Endothelial cell of umbilical vein (primary cell): ENCODE measurements at regions not wholly inside any gene's neighbourhood (a gene's known extent, or its start where the extent isn't known, plus 50 kb on each side); places are given as distances from the start of the nearest gene placed in this dataset.

ENCODE experiments used
- BruUV-seq: library from RNA; stranded (reverse); fragments of 400-500 nt; replicated peaks from 2 replicates; lab custom pipeline; 2021; lab: Mats Ljungman, UMichigan
- CTCF ChIA-PET: fragments of 300-600, 350-600 bp; sonication (Branson Sonifier 250); formaldehyde crosslinking; loops from one replicate; lab custom pipeline; 2021; ENCODE audit warnings: antibody characterized with exemption, inconsistent platforms; lab: Charles Lee
- POLR2A ChIA-PET: fragments of 300-600, 350-600 bp; sonication (Branson Sonifier 250); formaldehyde crosslinking; loops from one replicate; lab custom pipeline; 2021; ENCODE audit warnings: antibody characterized with exemption, inconsistent platforms; lab: Charles Lee
- DNase-seq: peaks from one replicate; pipeline ENCODE4 v3.0.0-alpha.2; 2011; ENCODE audit warnings: low read depth, low spot score
- FAIRE-seq: peaks from 2 replicates; lab custom pipeline; 2011; peaks lifted over from hg19 to GRCh38; lab: Jason Lieb, UNC
- H2AFZ ChIP-seq: 2 replicates; pipeline ENCODE4 v1.6.0; 2012; ENCODE audit warnings: low read depth, low read length, control low read depth, inconsistent platforms
- H3K27ac ChIP-seq: 2 replicates; pipeline ENCODE4 v1.5.1; 2011; ENCODE audit warnings: low read depth, mild to moderate bottlenecking, control low read depth, low read length, moderate library complexity; ENCODE audit not compliant: insufficient read depth
- H3K27me3 ChIP-seq, 2 experiments: 2 replicates each; pipeline versions ENCODE4 v1.6.0 to v1.6.1; 2011; ENCODE audit warnings: low read length in 2 of 2, mixed read lengths in 1 of 2; ENCODE audit not compliant: control insufficient read depth in 2 of 2, insufficient read depth in 2 of 2
- H3K36me3 ChIP-seq, 2 experiments: 2 replicates in 1 of 2; 3 replicates in 1 of 2; pipeline ENCODE4 v1.5.1; 2011; ENCODE audit warnings: low read length in 2 of 2, mild to moderate bottlenecking in 1 of 2, moderate library complexity in 1 of 2; ENCODE audit not compliant: control insufficient read depth in 2 of 2, insufficient read depth in 2 of 2; ENCODE audit errors: extremely low read depth in 1 of 2
- H3K4me1 ChIP-seq: 3 replicates; pipeline ENCODE4 v1.5.1; 2011; ENCODE audit warnings: mild to moderate bottlenecking, low read length; ENCODE audit not compliant: control insufficient read depth, insufficient read depth; ENCODE audit errors: extremely low read depth
- H3K4me2 ChIP-seq: 2 replicates; pipeline ENCODE4 v1.6.1; 2011; ENCODE audit warnings: low read length, control low read depth, mixed read lengths; ENCODE audit not compliant: insufficient read depth
- H3K4me3 ChIP-seq, 3 experiments: fragments of 200-600 bp in 1 of 3; sonication (generic), shearing (Covaris generic) in 1 of 3; replicated peaks in 1 of 3; 2 replicates each; pipeline ENCODE4 v1.5.1; 2011 to 2016; ENCODE audit warnings: control low read depth in 3 of 3, low read length in 3 of 3, mild to moderate bottlenecking in 2 of 3, inconsistent platforms in 1 of 3, low read depth in 1 of 3, moderate library complexity in 1 of 3; ENCODE audit not compliant: insufficient read depth in 1 of 3
- H3K79me2 ChIP-seq: 2 replicates; pipeline ENCODE4 v1.6.0; 2012; ENCODE audit warnings: low read length, inconsistent platforms; ENCODE audit not compliant: control insufficient read depth, insufficient read depth
- H3K9ac ChIP-seq: replicated peaks from 2 replicates; pipeline ENCODE3; 2011; ENCODE audit warnings: low read length, control low read depth; ENCODE audit not compliant: insufficient read depth; ENCODE audit errors: extremely low read depth
- H3K9me1 ChIP-seq: replicated peaks from 3 replicates; pipeline ENCODE4 v1.6.0; 2011; ENCODE audit warnings: mild to moderate bottlenecking, low read length; ENCODE audit not compliant: control insufficient read depth, insufficient read depth; ENCODE audit errors: extremely low read depth
- H3K9me3 ChIP-seq: replicated peaks from 2 replicates; pipeline ENCODE4 v1.5.1; 2012; ENCODE audit warnings: low read length, inconsistent platforms; ENCODE audit not compliant: control insufficient read depth, insufficient read depth
- H4K20me1 ChIP-seq: replicated peaks from 2 replicates; pipeline ENCODE3; 2011; ENCODE audit warnings: mild to moderate bottlenecking, low read length; ENCODE audit not compliant: control insufficient read depth, insufficient read depth; ENCODE audit errors: extremely low read depth
- EZH2 ChIP-seq: IDR thresholded peaks from 2 replicates; pipeline ENCODE4 v1.6.1; 2012; ENCODE audit warnings: borderline replicate concordance, low read depth, mild to moderate bottlenecking, moderate library complexity, low read length, inconsistent platforms; ENCODE audit not compliant: severe bottlenecking
- FOS ChIP-seq: IDR thresholded peaks from 2 replicates; pipeline ENCODE4 v1.6.1; 2011; ENCODE audit warnings: mild to moderate bottlenecking, low read length, moderate library complexity, borderline replicate concordance; ENCODE audit not compliant: insufficient read depth
- GATA2 ChIP-seq: IDR thresholded peaks from 2 replicates; pipeline ENCODE4 v1.7.0; 2011; ENCODE audit warnings: low read depth, mild to moderate bottlenecking, moderate library complexity, mixed read lengths, low read length; ENCODE audit not compliant: insufficient read length, insufficient read depth
- JUN ChIP-seq: IDR thresholded peaks from 2 replicates; pipeline ENCODE4 v1.6.1; 2011; ENCODE audit warnings: borderline replicate concordance, low read depth; ENCODE audit not compliant: insufficient read length, insufficient read depth
- MYC ChIP-seq: IDR thresholded peaks from one replicate; pipeline ENCODE4 v1.6.1; 2011; ENCODE audit warnings: mild to moderate bottlenecking, low read depth, low read length
- POLR2A ChIP-seq: IDR thresholded peaks from 2 replicates; pipeline ENCODE4 v1.6.1; 2012; ENCODE audit warnings: low read depth, mild to moderate bottlenecking, control low read depth, low read length
- POLR2AphosphoS5 ChIP-seq: IDR thresholded peaks from 2 replicates; pipeline ENCODE4 v1.6.1; 2012; ENCODE audit warnings: low read depth, mild to moderate bottlenecking, control low read depth, low read length, moderate library complexity; ENCODE audit not compliant: insufficient read depth
- dilution Hi-C: fragments of 300-500 bp; cut with MboI; formaldehyde crosslinking; loops from one replicate; pipeline ENCODE4 v1.15.0; 2019; ENCODE audit warnings: low sequenced_read_pairs; ENCODE audit not compliant: extremely low pct_ligation_motif_present
- intact Hi-C: fragments of 100-400 bp; cut with micrococcal nuclease; formaldehyde crosslinking; loops from one replicate; pipeline ENCODE4 v1.10.0; 2022
- TF ChIP-seq, protein P1 (sequence below): IDR thresholded peaks from 2 replicates; pipeline ENCODE4 v1.6.1; 2011; ENCODE audit not compliant: insufficient read depth, insufficient read length
- TF ChIP-seq, protein P2 (sequence below), 2 donors: IDR thresholded peaks; 1 replicate in 1 of 2; 2 replicates in 1 of 2; pipeline ENCODE4 v1.5.1; 2011; ENCODE audit warnings: low read length in 2 of 2, mild to moderate bottlenecking in 2 of 2, moderate library complexity in 2 of 2, control low read depth in 1 of 2, inconsistent platforms in 1 of 2, low read depth in 1 of 2; ENCODE audit not compliant: insufficient read depth in 1 of 2; ENCODE audit errors: extremely low read depth in 1 of 2

DNA sequence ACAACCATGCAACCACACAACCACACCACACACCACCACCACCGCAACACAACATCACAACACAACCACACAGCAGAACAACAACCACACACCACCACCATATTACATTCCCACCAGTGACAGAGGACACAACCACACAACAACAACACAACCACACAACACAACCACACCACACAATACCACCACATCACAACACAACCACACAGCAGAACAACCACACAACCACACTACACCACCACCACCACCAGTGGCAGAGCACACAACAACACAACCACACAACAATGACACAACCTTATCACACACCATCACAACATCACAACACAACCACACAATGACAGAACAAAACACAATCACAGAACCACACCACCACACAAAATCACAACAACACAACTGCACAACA lies 313.0 kb upstream of the MYT1L start:
- Histone ChIP-seq H3K9ac (no peak overlapping the region), H3K79me2 (no peaks in the 10 kb centered on the region), H3K4me2 (no peak overlapping the region), H3K4me3 (no peak overlapping the region), H2AFZ (no peak overlapping the region), H3K27ac (no peak overlapping the region), H3K9me3 (peaks cover 15% of the 10 kb centered on the region), H3K27me3 (no peaks in the 10 kb centered on the region), H4K20me1 (no peaks in the 10 kb centered on the region), H3K9me1 (no peaks in the 10 kb centered on the region), H3K36me3 (no peaks in the 10 kb centered on the region), H3K4me1 (no peaks in the 10 kb centered on the region)
- TF ChIP-seq, protein P1, sequence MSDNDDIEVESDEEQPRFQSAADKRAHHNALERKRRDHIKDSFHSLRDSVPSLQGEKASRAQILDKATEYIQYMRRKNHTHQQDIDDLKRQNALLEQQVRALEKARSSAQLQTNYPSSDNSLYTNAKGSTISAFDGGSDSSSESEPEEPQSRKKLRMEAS: no peak
- TF ChIP-seq MYC (no peak), POLR2AphosphoS5 (no peak)
- DNase-seq (no peak), FAIRE-seq (no peak)
- intact Hi-C loops: no loop called here
- no TSS peak for BruUV-seq
- dilution Hi-C loops: no loop called here
- CTCF ChIA-PET: no interaction called here
- POLR2A ChIA-PET: no interaction called here

DNA sequence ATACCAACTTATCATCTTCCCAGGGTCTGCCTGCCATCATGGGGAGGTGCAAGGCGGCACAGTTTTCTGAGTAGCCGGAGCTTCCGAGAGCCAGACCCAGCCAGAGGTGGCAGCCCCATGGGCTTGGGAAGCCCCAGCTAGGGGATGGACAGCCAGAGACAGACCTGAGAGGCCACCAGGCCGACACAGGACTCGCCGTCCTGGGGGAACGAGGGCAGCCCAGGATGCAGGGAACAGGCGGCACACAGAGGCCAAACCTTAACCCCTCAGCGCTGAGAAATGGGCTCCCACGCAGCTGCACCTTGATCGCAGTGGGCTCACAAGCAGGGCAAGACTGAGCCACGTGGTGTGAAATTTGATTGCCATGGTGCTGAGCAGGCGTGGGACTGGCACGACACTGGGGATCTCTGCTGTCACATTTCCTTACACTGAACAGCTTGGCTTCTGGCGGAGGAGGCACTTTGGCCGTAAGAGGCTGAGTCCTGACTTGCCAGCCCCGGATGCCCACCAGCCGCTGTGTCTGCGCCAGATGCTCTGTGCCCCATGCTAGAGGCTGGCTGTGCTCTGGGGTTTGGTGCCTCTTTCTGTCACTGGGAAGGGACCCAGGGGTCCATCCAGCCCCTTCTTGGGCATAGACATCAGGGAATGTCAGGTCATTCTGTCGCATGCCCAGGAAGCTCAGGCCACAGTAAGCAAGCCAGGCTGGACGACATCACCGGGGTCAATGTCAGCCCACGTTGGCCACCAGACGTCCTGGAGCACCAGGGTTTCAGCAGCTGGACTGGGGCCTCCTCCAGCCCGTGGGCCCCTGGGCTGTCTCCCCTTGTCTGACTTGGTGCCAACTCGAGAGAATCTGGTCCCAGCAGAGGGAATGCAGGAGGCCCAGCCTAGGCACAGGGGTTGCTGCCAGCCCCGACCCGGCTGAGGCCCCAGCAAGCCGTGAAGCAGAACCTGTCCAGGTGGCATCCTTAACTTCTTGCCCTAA lies 312.1 kb upstream of the MYT1L start:
- H3K9ac ChIP-seq: no peak overlapping the region
- no peak overlapping the region for H3K4me3 ChIP-seq
- dilution Hi-C loops: no loop called here
- DNase-seq (no peak), FAIRE-seq (no peak)
- no peaks in the 10 kb centered on the region for H3K9me1 ChIP-seq
- H3K4me2 ChIP-seq: no peak overlapping the region
- no peaks in the 10 kb centered on the region for H3K36me3 ChIP-seq
- intact Hi-C loops: no loop called here
- H3K4me1 ChIP-seq: no peaks in the 10 kb centered on the region
- no peak overlapping the region for H3K27ac ChIP-seq
- H4K20me1 ChIP-seq: no peaks in the 10 kb centered on the region
- peaks cover 13% of the 10 kb centered on the region for H3K9me3 ChIP-seq
- TF ChIP-seq FOS: no peak
- TF ChIP-seq, protein P1: no peak
- TF ChIP-seq, protein P2, sequence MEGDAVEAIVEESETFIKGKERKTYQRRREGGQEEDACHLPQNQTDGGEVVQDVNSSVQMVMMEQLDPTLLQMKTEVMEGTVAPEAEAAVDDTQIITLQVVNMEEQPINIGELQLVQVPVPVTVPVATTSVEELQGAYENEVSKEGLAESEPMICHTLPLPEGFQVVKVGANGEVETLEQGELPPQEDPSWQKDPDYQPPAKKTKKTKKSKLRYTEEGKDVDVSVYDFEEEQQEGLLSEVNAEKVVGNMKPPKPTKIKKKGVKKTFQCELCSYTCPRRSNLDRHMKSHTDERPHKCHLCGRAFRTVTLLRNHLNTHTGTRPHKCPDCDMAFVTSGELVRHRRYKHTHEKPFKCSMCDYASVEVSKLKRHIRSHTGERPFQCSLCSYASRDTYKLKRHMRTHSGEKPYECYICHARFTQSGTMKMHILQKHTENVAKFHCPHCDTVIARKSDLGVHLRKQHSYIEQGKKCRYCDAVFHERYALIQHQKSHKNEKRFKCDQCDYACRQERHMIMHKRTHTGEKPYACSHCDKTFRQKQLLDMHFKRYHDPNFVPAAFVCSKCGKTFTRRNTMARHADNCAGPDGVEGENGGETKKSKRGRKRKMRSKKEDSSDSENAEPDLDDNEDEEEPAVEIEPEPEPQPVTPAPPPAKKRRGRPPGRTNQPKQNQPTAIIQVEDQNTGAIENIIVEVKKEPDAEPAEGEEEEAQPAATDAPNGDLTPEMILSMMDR (IDR thresholded peaks at IDR 0.05; ENCODE audit: extremely low read depth in 1 of 2, insufficient read depth in 1 of 2, low read depth in 1 of 2, low read length in 2 of 2): no peak
- TF ChIP-seq POLR2AphosphoS5: no peak
- no peak for TF ChIP-seq GATA2
- TF ChIP-seq JUN: no peak
- TF ChIP-seq POLR2A: no peak
- TF ChIP-seq MYC: no peak
- TF ChIP-seq EZH2: no peak
- no peaks in the 10 kb centered on the region for H3K27me3 ChIP-seq
- H3K79me2 ChIP-seq: no peaks in the 10 kb centered on the region
- no peak overlapping the region for H2AFZ ChIP-seq
- ChIA-PET POLR2A (no interaction called here), CTCF (no interaction called here)
- no TSS peak for BruUV-seq
